GM23248 (cell line): ENCODE measurements at regions not wholly inside any gene's neighbourhood (a gene's known extent, or its start where the extent isn't known, plus 50 kb on each side); places are given as distances from the start of the nearest gene placed in this dataset.

Experiments
- EZH2 ChIP-seq: fragments of 200-600 bp; sonication (generic); IDR thresholded peaks from 2 replicates; pipeline ENCODE4 v1.6.1; 2018; ENCODE audit warnings: antibody characterized with exemption, mild to moderate bottlenecking; ENCODE audit not compliant: insufficient read depth, poor library complexity, severe bottlenecking
- EZH2phosphoT487 ChIP-seq: fragments of 200-600 bp; sonication (generic); IDR thresholded peaks from 2 replicates; pipeline ENCODE4 v1.6.1; 2018; ENCODE audit warnings: antibody characterized with exemption, moderate library complexity, mild to moderate bottlenecking, low read depth; ENCODE audit not compliant: insufficient read depth

- TF ChIP-seq EZH2phosphoT487, result no peak
- no peak for TF ChIP-seq EZH2
Measured at GRCh38 chr1:87592156-87592555, 263.5 kb downstream of the LMO4 start.
